T47D (cell line): ENCODE measurements at regions not wholly inside any gene's neighbourhood (a gene's known extent, or its start where the extent isn't known, plus 50 kb on each side); places are given as distances from the start of the nearest gene placed in this dataset.
"Not testable (repeated sequence)": the region's sequence is repeated elsewhere in the genome, so short reads cannot be mapped to it uniquely, and the experiment has no call there.

Source experiments
- DNase-seq, 2 experiments: peaks; one replicate each; pipeline versions ENCODE4 v3.0.0 to v3.0.0-alpha.2; 2011 to 2012; ENCODE audit warnings: low read depth in 1 of 2, low spot score in 1 of 2
- JUND ChIP-seq: IDR thresholded peaks from 2 replicates; pipeline ENCODE4 v1.6.1; 2012; ENCODE audit warnings: low read depth
- in situ Hi-C: cut with HindIII; loops from 2 replicates; pipeline ENCODE4 v1.10.0; 2016; ENCODE audit warnings: low sequenced_read_pairs, low pct_unique_long_range_greater_than_20kb

DNA sequence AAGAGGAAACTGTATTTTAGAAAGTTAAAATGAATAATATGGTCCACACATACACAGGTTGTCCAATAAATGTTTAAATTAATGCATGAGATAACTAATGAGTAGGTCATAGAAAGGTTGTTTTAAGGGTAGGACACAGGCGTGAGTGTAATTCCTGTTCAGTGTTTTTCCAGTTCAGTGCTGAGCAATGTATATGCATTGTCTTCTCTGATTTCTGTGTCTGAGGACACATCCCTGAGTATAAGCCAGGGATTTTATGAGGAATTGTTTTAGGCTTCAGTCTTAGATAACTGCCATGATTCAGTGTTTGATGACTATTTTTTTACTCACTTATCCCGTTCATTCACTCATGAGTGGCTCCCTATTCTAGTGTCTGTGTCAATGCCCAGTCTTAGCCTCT lies 298.5 kb upstream of the TBX18 start:
- no peak for TF ChIP-seq JUND
- no peak for DNase-seq
- in situ Hi-C loops = no loop called here

DNA sequence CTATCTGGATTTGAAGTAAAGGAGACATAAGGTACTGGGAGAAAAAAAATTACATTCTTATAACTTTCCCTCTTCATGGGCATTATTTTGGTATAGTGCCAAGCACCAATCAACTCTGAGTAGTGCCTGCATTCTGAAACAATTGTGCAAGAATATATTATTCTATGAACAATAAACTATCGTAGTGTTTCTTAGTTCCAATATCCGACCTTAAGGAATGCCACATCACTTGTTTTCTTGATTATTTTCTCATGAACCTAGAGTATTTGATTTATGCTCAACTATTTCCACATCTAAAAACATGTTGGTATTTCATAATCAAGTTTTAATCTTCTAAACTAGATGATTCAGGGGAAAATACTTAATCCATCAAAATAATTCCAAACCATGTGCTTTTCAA lies 294.4 kb upstream of the TBX18 start:
- no peak for DNase-seq
- TF ChIP-seq JUND = no peak
- in situ Hi-C loops = no loop called here

DNA sequence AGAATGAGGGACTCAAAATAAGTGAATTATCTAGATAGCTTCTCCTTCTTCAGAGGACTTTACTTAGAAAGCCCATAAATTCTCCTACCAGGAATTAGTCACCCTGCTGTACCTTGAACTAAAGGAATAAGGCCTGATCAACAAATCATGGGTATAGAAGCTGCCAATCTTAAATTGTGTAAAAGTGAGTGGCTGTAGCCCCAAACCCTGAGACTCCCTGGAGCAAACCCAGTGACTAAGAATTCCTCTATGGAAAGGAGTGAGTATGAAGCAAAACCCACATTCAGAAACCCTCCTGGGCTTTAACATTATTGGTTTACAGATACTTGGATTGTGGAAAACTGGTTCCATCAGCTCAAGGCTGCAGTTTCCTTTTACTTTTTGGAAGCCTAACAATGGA lies 285.8 kb upstream of the TBX18 start:
- DNase-seq = no peak
- in situ Hi-C loops = no loop called here
- no peak for TF ChIP-seq JUND

DNA sequence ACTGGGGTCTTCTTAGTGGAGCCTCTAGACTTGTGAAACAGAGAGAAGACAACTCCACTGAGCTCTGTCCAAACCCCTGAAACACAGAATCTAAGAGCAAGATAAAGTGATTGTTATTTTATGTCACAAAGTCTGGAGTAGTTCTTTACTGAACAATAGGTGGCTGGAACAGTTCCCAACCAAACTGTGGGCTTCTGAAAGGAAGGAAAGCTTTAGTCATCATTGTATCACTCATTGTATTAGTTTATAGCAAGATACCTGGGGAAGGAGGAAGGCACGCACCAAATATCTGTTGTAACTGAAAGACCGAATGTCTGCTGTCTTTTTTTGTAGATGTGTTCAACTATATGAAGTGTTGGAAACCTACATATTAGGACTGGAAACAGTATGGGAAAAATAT lies 284.9 kb upstream of the TBX18 start:
- in situ Hi-C loops = no loop called here
- DNase-seq = no peak
- no peak for TF ChIP-seq JUND

DNA sequence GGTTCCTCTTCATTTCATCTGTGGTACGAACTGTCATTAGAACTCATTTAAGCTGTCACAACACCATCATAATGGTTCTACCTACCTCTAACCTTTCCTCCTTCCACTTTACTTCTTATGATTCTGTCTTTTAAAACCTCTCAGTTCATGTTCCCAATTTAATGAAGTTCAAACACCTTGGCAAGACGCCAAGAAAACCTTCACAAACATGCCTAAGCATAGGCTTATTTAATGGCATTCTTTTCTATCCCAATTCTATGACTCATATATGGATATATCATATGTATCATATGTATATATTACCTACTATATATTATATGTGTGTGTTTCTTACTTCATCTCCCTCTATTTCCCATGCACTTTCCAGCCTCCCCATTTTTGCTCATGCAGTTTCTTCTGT lies 283.4 kb upstream of the TBX18 start:
- DNase-seq = no peak

DNA sequence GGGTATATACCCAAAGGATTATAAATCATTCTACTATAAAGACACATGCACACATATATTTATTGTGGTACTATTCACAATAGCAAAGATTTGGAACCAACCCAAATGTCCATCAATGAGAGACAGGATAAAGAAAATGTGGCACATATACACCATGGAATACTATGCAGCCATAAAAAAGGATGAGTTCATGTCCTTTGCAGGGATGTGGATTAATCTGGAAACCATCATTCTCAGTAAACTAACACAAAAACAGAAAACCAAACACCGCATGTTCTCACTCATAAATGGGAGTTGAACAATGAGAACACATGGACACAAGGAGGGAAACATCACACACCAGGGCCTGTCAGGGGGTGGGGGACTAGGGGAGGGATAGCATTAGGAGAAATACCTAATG lies 281.4 kb upstream of the TBX18 start:
- DNase-seq, in situ Hi-C loops: not testable (repeated sequence)

More for the DNA sequence above, 283.4 kb upstream of the TBX18 start:
- in situ Hi-C loops = no loop called here
- TF ChIP-seq JUND = no peak

DNA sequence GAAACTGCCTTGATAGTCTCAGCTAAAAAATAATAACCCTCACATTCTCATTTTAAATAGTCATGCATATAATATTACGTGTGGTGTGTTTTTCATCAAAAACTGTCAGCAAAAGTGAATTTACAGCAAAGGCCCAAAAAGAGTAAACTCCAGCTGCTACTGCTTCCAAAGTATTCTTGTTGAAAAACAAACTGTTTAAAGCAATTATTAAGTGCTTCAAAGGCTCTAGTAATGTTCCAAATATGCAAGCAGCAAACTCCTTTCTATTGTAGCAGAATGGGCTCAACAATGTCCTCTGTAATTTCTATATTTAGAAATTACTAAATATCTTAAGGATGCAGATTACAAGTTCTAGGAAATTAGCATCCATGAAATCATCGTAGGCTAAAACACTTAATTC lies 280.0 kb upstream of the TBX18 start:
- no peak for TF ChIP-seq JUND
- DNase-seq = no peak
- in situ Hi-C loops = no loop called here

DNA sequence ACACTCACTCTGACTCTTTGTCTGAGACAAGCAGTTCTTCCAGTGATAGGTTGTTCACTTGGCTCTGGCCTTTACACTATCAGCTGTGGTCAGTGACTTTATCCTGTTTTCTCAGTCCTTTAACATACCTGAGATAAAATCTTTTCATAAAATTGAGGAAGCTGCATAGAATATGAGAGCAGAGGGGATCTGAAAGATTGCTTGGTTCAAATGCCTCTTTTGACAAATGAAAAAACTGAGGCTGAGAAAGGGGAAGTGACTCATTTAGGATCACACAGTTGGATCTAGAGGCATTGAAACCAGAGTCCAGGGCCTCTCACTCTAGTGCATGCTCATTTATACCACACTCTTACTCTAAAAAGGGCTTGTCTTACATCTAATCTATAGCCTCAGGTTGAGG lies 277.0 kb upstream of the TBX18 start:
- no peak for TF ChIP-seq JUND
- no peak for DNase-seq

DNA sequence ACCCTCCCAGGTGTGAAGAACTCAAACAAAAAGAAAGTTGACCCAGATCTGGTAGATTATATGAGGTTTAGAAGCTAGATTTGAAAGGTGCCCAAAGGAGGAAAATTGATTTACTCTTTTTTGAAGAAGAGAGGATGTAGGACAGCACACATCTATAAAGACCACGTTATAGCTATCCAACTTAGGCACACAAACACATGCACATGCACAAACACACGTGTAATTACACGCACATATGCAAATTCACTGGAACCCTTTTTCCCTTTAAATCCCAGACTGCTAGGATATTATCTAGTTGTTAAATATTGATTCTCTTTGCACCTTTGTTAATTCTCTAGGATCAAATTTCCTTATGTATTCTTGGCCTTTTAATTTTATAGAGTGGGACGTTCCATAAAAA lies 272.8 kb upstream of the TBX18 start:
- in situ Hi-C loops = no loop called here
- no peak for TF ChIP-seq JUND
- no peak for DNase-seq

More for the DNA sequence above, 277.0 kb upstream of the TBX18 start:
- in situ Hi-C loops = no loop called here

DNA sequence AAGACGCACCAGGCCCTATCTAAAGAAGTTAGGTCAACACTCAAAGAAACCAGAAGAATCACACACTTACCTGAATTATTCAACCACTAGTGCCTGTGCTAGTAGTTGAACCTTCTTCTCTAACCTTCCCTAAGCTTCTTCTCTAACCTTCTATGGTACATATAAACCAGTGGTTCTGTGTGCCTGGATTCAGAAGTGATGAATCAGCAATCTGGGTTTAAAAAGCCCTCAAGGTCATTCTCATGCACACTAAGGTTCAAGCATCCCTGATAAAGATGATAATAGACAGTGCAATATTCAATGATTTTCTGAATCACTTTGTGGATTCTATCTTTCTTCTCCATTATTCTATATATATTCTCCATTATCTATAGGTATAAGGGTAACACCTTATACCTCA lies 271.4 kb upstream of the TBX18 start:
- TF ChIP-seq JUND = no peak

DNA sequence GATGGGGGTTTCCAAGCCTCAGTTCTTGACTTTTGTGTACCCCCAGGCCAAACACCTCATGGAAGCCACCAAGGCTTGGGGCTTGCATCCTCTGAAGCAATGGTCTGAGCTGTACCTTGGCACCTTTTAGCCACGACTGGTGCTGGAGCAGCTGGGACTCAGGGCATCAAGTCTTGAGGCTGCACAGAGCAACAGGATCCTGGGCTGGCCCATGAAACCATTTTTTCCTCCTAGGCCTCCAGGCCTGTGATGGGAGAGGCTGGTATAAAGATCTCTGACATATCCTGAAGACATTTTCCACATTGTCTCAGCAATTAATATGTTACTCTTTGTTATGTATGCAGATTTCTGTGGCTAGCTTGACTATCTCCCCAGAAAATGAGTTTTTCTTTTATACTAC lies 269.1 kb upstream of the TBX18 start:
- in situ Hi-C loops = no loop called here
- no peak for TF ChIP-seq JUND
- no peak for DNase-seq

More for the DNA sequence above, 271.4 kb upstream of the TBX18 start:
- in situ Hi-C loops = no loop called here
- DNase-seq = no peak

DNA sequence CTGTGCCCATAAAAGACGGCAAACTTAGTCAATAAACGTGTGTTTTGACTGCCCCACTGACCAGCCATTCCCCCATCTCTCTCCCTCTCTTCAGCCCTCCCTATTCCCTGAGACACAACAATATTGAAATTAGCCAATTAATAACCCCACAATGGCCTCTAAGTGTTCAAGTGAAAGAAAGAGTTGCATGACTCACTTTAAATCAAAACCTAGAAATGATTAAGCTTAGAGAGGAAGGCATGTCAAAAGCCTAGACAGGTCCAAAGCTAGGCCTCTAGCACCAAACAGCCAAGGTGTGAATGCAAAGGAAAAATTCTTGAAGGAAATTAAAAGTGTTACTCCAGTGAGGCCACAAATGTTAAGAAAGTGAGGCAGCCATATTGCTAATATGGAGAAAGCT lies 261.6 kb upstream of the TBX18 start:
- in situ Hi-C loops = no loop called here
- no peak for DNase-seq
- no peak for TF ChIP-seq JUND

DNA sequence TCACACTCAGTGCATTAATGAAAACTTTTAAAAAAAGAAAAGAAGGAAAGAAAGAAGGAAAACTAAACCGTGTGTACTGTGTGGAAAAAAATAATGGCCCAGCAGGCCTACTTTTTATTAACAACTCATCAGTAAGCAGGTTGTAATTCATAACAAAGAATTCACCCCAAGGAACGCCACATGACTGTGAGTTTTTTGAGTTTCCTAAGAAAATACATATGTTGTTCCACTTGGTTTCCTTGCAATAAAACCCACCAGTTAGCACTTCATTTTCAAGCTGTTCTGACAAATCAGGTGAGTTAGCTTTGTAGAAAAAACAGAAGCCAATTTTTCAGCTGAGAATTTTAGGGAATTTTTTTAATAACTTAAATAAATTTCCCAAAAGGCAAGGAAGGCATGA lies 259.3 kb upstream of the TBX18 start:
- no peak for TF ChIP-seq JUND
- DNase-seq = no peak
- in situ Hi-C loops = no loop called here

DNA sequence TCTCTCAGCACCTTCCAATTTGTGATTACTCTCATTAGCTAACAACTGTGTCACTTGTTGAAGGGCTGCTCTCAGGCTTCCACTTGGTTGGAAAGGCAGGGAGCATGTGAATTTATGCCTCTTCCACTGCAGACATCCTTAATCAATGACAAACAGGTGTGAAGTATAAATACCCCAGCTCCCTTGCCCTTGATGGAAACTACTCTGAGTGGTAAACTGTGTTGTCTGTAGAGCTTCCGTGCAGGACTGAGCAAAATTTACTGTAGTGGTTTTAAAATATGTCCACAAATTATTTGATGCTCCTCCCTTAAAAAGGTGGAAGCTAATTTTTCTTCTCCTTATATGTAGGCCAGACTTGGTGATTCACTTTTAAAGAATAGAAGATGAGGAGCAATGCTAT lies 253.0 kb upstream of the TBX18 start:
- no peak for TF ChIP-seq JUND
- in situ Hi-C loops = no loop called here
- no peak for DNase-seq

DNA sequence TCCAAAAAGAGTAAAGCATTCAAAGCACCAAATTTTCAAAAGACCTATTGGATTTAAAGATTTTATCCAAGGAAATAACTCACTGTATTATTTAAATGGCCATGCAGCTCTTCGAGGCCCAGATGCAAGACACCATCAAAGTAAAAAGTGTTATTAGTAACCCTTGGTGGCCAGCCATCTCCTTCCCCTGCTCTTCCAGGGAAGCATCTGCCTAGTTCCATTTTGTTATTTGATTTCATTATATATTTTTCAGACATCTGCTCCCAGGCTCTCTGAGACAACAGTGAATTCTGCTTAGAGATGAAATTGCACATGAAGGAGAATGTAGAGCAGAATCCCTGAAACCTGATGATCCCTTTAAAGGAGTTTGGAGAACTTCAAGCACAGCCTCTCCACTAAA lies 252.3 kb upstream of the TBX18 start:
- no peak for TF ChIP-seq JUND
- DNase-seq = no peak
- in situ Hi-C loops = no loop called here
